ENCODE measurements at regions not wholly inside any gene's neighbourhood (a gene's known extent, or its start where the extent isn't known, plus 50 kb on each side); places are given as distances from the start of the nearest gene placed in this dataset.

GRCh38 chr5:127163750-127164149 is 90.4 kb upstream of the C5orf63 start:
- TF ChIP-seq, protein P1, sequence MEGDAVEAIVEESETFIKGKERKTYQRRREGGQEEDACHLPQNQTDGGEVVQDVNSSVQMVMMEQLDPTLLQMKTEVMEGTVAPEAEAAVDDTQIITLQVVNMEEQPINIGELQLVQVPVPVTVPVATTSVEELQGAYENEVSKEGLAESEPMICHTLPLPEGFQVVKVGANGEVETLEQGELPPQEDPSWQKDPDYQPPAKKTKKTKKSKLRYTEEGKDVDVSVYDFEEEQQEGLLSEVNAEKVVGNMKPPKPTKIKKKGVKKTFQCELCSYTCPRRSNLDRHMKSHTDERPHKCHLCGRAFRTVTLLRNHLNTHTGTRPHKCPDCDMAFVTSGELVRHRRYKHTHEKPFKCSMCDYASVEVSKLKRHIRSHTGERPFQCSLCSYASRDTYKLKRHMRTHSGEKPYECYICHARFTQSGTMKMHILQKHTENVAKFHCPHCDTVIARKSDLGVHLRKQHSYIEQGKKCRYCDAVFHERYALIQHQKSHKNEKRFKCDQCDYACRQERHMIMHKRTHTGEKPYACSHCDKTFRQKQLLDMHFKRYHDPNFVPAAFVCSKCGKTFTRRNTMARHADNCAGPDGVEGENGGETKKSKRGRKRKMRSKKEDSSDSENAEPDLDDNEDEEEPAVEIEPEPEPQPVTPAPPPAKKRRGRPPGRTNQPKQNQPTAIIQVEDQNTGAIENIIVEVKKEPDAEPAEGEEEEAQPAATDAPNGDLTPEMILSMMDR (IDR thresholded peaks at IDR 0.05) = no peak
- TF ChIP-seq POLR2A (IDR thresholded peaks at IDR 0.05) = no peak

Measured in stomach (tissue), 4 donors.